ENCODE measurements at regions not wholly inside any gene's neighbourhood (a gene's known extent, or its start where the extent isn't known, plus 50 kb on each side); places are given as distances from the start of the nearest gene placed in this dataset.

DNA sequence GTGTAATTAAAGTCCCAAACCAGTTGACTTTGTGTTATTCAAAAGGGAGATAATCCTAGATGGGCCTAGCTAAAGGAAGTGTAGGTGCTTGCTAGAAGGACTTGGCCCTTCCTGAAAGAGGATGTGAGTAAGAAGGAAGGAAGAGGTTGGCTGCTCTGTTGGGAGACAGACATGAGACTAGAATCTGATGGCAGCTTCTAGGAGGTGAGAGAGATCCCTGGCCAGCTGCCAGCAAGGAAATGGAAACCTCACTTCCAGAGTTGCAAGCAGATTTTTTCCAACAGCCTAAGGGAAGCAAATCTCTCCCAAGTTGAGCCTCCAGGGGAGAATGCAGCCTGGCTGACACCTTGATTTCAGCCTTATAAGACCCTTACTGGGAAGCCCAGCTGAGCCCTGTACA is 368.4 kb upstream of the ZMIZ1 start:
- DNase-seq (ENCODE audit: low read depth): no peak
- TF ChIP-seq, protein P1, sequence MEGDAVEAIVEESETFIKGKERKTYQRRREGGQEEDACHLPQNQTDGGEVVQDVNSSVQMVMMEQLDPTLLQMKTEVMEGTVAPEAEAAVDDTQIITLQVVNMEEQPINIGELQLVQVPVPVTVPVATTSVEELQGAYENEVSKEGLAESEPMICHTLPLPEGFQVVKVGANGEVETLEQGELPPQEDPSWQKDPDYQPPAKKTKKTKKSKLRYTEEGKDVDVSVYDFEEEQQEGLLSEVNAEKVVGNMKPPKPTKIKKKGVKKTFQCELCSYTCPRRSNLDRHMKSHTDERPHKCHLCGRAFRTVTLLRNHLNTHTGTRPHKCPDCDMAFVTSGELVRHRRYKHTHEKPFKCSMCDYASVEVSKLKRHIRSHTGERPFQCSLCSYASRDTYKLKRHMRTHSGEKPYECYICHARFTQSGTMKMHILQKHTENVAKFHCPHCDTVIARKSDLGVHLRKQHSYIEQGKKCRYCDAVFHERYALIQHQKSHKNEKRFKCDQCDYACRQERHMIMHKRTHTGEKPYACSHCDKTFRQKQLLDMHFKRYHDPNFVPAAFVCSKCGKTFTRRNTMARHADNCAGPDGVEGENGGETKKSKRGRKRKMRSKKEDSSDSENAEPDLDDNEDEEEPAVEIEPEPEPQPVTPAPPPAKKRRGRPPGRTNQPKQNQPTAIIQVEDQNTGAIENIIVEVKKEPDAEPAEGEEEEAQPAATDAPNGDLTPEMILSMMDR (IDR thresholded peaks at IDR 0.05; ENCODE audit: insufficient read depth, low read depth, low read length): no peak
- H3K4me3 ChIP-seq (ENCODE audit: low read depth, low read length): no peak overlapping the region

DNA sequence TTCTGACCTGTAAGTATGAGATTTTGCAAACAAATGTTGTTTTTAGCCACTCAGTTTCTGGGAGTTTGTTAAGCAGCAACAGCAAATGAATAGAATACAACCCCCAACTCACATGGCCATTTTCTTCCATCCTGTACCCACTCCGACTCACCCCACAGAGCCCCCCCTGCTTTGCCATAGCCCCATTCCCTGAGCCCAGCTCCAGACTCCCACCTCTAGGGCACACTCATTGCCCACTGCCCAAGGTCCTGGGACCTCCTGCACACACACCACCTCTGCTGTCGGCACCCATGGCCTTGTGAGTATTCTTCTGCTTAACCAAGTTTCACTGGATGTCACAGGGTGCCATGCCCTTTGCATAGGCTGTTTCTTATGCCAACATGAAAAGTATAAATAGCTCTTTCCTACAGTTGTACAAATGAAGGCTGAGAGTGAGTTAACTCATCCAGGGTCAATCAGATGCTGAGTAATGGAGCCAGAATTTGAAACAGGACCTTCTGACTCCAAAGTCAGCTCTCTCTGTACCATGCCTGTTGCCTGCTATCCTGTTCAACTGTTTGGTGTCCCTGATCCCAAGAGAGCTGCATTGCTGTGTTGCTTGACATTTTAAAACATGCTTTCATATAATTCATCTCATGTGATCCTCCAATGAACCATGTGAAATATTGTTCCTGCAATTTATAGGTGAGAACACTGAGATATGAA is 367.8 kb upstream of the ZMIZ1 start:
- no peak overlapping the region for H3K4me3 ChIP-seq (ENCODE audit: low read depth, low read length)
- TF ChIP-seq, protein P1 (IDR thresholded peaks at IDR 0.05; ENCODE audit: insufficient read depth, low read depth, low read length): no peak
- no peak for DNase-seq (ENCODE audit: low read depth)

DNA sequence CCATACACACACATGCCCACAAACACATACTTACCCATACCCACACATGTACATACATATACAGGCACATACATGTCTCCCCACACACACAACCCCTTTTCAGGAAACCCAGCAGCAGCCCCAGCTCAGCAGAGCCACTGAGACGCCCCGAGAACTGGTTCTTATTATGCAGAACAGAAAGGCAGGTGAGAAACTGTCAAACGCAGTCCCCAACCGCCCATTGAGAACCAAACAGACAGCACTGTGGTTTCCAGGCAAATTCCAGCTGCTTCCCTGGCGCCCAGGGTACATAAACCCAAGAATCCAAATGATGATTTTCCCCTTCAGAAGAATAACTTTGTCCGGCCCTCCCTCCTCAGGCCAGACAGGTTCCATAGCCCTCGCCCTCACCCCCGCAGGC is 366.6 kb upstream of the ZMIZ1 start:
- TF ChIP-seq, protein P1 (IDR thresholded peaks at IDR 0.05; ENCODE audit: insufficient read depth, low read depth, low read length): no peak
- DNase-seq (ENCODE audit: low read depth): no peak
- no peak overlapping the region for H3K4me3 ChIP-seq (ENCODE audit: low read depth, low read length)

DNA sequence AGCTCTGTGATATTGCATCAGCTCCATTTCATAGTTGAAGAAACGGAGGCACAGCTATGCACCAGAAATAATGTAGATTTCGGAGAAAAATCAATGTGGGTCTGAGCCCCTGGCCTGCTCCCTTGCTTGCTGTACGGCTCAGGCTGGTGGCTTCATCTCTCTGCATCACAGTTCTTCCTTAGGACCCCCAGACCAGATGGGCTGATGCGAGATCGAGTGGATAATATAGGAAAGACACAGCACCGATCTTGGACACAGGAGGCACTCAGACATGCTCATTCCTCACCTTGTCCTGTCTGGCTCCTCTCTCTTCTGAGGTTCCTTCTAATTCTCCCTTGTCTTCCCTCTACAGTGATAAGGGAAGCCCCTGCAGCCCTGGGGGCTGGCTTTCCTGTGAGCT is 365.9 kb upstream of the ZMIZ1 start:
- no peak for DNase-seq (ENCODE audit: low read depth)
- TF ChIP-seq, protein P1 (IDR thresholded peaks at IDR 0.05; ENCODE audit: insufficient read depth, low read depth, low read length): no peak
- H3K4me3 ChIP-seq (ENCODE audit: low read depth, low read length): no peak overlapping the region

DNA sequence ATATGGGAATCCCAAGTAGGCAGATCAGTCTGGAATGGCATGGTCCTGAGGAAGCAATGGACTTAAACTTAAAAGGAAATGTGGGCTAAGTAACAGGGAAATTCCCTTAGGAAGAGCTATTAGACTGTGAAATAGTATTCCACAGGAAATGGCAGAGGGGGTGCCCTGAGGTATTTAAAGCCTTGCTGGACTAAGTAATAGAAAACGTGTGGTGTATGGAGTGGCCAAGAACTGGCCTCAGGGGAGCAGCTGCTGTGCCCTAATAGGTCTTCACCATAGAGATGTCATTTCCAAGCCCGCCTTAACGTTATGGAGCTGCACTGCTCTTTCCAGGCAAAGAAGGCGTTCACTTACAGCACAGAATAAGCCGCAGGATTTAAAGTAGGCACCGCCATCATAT is 365.2 kb upstream of the ZMIZ1 start:
- no peak for DNase-seq (ENCODE audit: low read depth)
- TF ChIP-seq, protein P1 (IDR thresholded peaks at IDR 0.05; ENCODE audit: insufficient read depth, low read depth, low read length): no peak
- H3K4me3 ChIP-seq (ENCODE audit: low read depth, low read length): no peak overlapping the region

DNA sequence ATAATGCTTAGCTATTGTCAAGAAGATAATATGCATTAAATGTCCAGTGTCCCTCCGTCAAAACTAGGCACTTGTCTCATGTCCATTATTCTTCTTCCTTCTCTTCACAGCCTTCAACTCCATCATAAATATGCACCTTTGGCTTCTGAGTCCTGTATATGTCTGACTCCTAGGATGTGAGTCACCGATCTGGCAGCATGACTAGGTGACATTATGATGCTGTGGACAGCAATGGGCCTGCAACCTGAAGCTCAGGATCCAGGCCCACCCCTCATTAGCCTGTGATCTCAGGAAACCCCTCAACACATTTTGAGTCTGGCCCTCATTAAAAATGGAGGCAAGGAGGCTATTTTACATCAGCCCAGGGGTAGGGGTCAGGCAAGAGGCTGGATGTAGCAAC is 362.5 kb upstream of the ZMIZ1 start:
- DNase-seq (ENCODE audit: low read depth): no peak
- TF ChIP-seq, protein P1 (IDR thresholded peaks at IDR 0.05; ENCODE audit: insufficient read depth, low read depth, low read length): no peak
- H3K4me3 ChIP-seq (ENCODE audit: low read depth, low read length): no peak overlapping the region

All from fibroblast of villous mesenchyme (primary cell).